ENCODE measurements at regions not wholly inside any gene's neighbourhood (a gene's known extent, or its start where the extent isn't known, plus 50 kb on each side); places are given as distances from the start of the nearest gene placed in this dataset.

GRCh38 chr5:133788121-133788520 lies 175.8 kb upstream of the FSTL4 start:
- no peak for TF ChIP-seq POLR2AphosphoS5 (IDR thresholded peaks at IDR 0.05)
- TF ChIP-seq CTCF (IDR thresholded peaks at IDR 0.05): no peak
- no peak for TF ChIP-seq EP300 (IDR thresholded peaks at IDR 0.05; ENCODE audit: low read depth)
